Psoas muscle (tissue), 7 donors: ENCODE measurements at regions not wholly inside any gene's neighbourhood (a gene's known extent, or its start where the extent isn't known, plus 50 kb on each side); places are given as distances from the start of the nearest gene placed in this dataset.

Experiments used
- ATAC-seq, 4 donors: fragments of 200-7000 bp; cut with Tn5 transposase; one replicate each; pipeline ENCODE4 v1.9.1; 2020; ENCODE audit warnings: moderate library complexity in 3 of 4, mild to moderate bottlenecking in 2 of 4
- DNase-seq, 2 donors: peaks; one replicate each; pipeline ENCODE4 v3.0.0-alpha.2; 2020
- H3K27ac ChIP-seq: fragments of 200-600 bp; one replicate; pipeline ENCODE4 v1.8.0; 2022
- H3K27me3 ChIP-seq, 3 donors: fragments of 200-600 bp in 1 of 3; one replicate each; pipeline versions ENCODE4 v1.6.1 to v1.8.0; 2013 to 2022; ENCODE audit warnings: low read length in 2 of 3, mild to moderate bottlenecking in 2 of 3, moderate library complexity in 1 of 3; ENCODE audit not compliant: insufficient read depth in 3 of 3
- H3K36me3 ChIP-seq, 2 donors: fragments of 200-600 bp in 1 of 2; one replicate each; pipeline versions ENCODE4 v1.6.1 to v1.8.0; 2013 to 2022; ENCODE audit warnings: low read depth in 1 of 2, mild to moderate bottlenecking in 1 of 2, moderate library complexity in 1 of 2; ENCODE audit not compliant: insufficient read depth in 1 of 2
- H3K4me1 ChIP-seq: fragments of 200-600 bp; one replicate; pipeline ENCODE4 v1.8.0; 2022
- H3K4me3 ChIP-seq: fragments of 200-600 bp; one replicate; pipeline ENCODE4 v1.8.0; 2022; ENCODE audit warnings: mild to moderate bottlenecking
- H3K9me3 ChIP-seq: fragments of 200-600 bp; one replicate; pipeline ENCODE4 v1.8.0; 2022
- WGBS, 3 donors: extraction: QIAGEN DNeasy Blood & Tissue Kit; methylation state at CpG; one replicate each; pipeline versions ENCODE4 v1.1.6 to v1.1.7; 2013; 5-methylcytosine and 5-hydroxymethylcytosine counted together
- intact Hi-C, 2 donors: fragments of 100-400 bp; cut with DNase I; formaldehyde crosslinking; loops; one replicate each; pipeline versions ENCODE4 v1.11.0 to v1.14.2; 2022
- TF ChIP-seq, protein P1 (sequence below): fragments of 200-600 bp; IDR thresholded peaks from one replicate; pipeline ENCODE4 v1.8.0; 2022; ENCODE audit warnings: antibody characterized with exemption
- donor health status: healthy with polysubstance abuse.
- donor health status: DM: no; HTN: no; CAD: no; lungs with moderate emphysema.
- donor health status: Bipolar disorder and iron deficiency.
- donor health status: healthy.
- donor health status: DM: yes; HTN: yes; CAD: no.
- donor health status: DM: no; HTN: no; CAD: no.
- donor health status: DM: yes; HTN: yes; CAD: no.

DNA sequence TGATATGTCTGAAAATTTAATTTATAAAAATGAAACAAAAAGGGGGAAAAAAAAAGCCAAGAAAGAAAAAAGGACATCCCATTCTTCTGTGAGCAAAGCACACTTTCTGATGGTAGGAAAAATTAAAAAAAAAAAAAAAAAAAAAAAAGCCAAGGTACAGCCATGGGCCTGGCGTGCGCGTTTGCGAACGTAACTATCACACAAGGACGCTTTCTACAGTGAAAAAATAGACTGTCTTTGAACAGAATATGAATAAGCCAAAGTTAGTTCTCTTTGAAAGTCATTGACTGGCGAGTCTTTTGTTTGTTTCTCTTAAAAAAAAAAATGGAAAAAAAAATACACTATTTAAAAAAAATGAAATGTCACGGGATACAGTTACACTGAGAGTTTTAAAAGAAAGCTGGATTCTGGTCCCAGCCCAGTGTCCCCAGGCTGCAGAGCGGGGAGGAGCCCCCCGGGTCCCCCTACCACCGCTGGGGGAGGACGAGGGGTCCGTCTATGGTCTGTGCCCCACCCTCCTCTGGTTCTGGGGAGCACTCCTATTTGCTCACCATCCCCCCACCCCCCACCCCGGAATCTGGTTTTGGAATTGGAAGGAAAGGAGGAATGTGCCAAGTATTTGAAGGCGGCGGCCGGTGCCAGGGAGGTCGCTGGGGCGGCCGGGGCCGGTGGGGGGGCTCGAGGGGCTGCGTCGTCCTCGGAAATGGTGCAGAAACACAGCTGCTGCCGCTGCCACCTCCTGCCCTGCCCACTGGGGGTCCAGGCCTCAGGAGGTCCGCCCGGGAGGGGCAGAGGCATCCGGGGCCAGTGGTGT lies 134.5 kb downstream of the PTPRS start:
- TF ChIP-seq, protein P1, sequence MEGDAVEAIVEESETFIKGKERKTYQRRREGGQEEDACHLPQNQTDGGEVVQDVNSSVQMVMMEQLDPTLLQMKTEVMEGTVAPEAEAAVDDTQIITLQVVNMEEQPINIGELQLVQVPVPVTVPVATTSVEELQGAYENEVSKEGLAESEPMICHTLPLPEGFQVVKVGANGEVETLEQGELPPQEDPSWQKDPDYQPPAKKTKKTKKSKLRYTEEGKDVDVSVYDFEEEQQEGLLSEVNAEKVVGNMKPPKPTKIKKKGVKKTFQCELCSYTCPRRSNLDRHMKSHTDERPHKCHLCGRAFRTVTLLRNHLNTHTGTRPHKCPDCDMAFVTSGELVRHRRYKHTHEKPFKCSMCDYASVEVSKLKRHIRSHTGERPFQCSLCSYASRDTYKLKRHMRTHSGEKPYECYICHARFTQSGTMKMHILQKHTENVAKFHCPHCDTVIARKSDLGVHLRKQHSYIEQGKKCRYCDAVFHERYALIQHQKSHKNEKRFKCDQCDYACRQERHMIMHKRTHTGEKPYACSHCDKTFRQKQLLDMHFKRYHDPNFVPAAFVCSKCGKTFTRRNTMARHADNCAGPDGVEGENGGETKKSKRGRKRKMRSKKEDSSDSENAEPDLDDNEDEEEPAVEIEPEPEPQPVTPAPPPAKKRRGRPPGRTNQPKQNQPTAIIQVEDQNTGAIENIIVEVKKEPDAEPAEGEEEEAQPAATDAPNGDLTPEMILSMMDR = no peak
- H3K36me3 ChIP-seq = peaks cover 8 to 51% of the 10 kb centered on the region in 2 donors

DNA sequence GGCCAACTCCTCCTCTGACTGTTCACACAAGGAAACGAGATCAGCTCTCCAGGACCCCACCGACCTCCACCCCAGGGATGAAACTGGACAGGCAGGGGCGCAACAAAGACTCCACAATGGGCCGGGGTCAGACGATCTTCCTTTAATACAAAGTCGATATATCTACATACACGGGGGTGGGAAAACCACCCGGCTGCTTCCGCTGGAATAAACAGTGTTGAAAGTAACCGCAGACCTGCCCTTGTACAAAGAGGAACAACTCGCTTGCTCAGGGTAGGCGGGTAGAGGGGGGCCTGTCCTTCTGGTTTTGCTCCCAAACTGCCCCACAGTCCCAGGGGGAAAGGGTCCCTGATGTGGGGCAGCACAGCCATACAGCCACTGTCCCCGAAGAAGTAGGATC lies 135.2 kb downstream of the PTPRS start:
- Histone ChIP-seq H3K36me3 (peaks cover 1 to 43% of the 10 kb centered on the region in 2 donors), H3K9me3 (peaks cover 19% of the 10 kb centered on the region), H3K27ac (no peak overlapping the region), H3K4me1 (no peaks in the 10 kb centered on the region), H3K27me3 (no peaks in the 10 kb centered on the region), H3K4me3 (no peak overlapping the region)
- no peak for ATAC-seq
- intact Hi-C loops = no loop called here
- DNase-seq = peak in 1 of 2 donors; percentile 14
- TF ChIP-seq, protein P1 = no peak
- WGBS, 3 donors = 88 to 92% (median 91%) methylated on average over 13 of the region's 13 CpGs

More for the DNA sequence above, 134.5 kb downstream of the PTPRS start:
- WGBS, 3 donors = 79 to 82% (median 82%) methylated on average over 27 to 29 of the region's 29 CpGs
- no peak overlapping the region for H3K4me3 ChIP-seq
- no peaks in the 10 kb centered on the region for H3K4me1 ChIP-seq
- DNase-seq (peak in 1 of 2 donors; percentile 39), ATAC-seq (no peak)
- H3K9me3 ChIP-seq = peaks cover 11% of the 10 kb centered on the region
- intact Hi-C loops = no loop called here
- H3K27ac ChIP-seq = no peak overlapping the region
- H3K27me3 ChIP-seq = no peaks in the 10 kb centered on the region

- intact Hi-C loops = no loop called here
- Histone ChIP-seq H3K4me3 (no peak overlapping the region), H3K36me3 (peaks cover 0 to 32% of the 10 kb centered on the region in 2 donors), H3K27ac (no peak overlapping the region), H3K9me3 (peaks cover 28% of the 10 kb centered on the region), H3K27me3 (no peaks in the 10 kb centered on the region), H3K4me1 (no peaks in the 10 kb centered on the region)
- TF ChIP-seq, protein P1 = no peak
- peak in 1 of 2 donors; percentile 16 for DNase-seq
- 94 to 99% (median 95%) methylated on average over 5 of the region's 5 CpGs for WGBS, 3 donors
- ATAC-seq = no peak
These were observed 136.4 kb downstream of the PTPRS start for GRCh38 chr19:5204212-5204611.
